ENCODE measurements at regions not wholly inside any gene's neighbourhood (a gene's known extent, or its start where the extent isn't known, plus 50 kb on each side); places are given as distances from the start of the nearest gene placed in this dataset.
"Not testable (repeated sequence)": the region's sequence is repeated elsewhere in the genome, so short reads cannot be mapped to it uniquely, and the experiment has no call there.

GRCh38 chr4:82123934-82124333 lies 249.9 kb downstream of the HNRNPD start:
- Histone ChIP-seq H3K4me1 (ENCODE audit: low read depth) (no peaks in the 10 kb centered on the region), H3K9me3 (ENCODE audit: low read depth) (no peaks in the 10 kb centered on the region), H3K4me3 (no peak overlapping the region), H3K27ac (no peak overlapping the region), H3K36me3 (no peaks in the 10 kb centered on the region), H3K27me3 (no peaks in the 10 kb centered on the region)
- no peak for DNase-seq (ENCODE audit: low read depth in 1 of 2, low spot score in 1 of 2)
- TF ChIP-seq, protein P1, sequence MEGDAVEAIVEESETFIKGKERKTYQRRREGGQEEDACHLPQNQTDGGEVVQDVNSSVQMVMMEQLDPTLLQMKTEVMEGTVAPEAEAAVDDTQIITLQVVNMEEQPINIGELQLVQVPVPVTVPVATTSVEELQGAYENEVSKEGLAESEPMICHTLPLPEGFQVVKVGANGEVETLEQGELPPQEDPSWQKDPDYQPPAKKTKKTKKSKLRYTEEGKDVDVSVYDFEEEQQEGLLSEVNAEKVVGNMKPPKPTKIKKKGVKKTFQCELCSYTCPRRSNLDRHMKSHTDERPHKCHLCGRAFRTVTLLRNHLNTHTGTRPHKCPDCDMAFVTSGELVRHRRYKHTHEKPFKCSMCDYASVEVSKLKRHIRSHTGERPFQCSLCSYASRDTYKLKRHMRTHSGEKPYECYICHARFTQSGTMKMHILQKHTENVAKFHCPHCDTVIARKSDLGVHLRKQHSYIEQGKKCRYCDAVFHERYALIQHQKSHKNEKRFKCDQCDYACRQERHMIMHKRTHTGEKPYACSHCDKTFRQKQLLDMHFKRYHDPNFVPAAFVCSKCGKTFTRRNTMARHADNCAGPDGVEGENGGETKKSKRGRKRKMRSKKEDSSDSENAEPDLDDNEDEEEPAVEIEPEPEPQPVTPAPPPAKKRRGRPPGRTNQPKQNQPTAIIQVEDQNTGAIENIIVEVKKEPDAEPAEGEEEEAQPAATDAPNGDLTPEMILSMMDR (IDR thresholded peaks at IDR 0.05; ENCODE audit: low read depth, low read length), result no peak

- H3K27me3 ChIP-seq; H3K4me3 ChIP-seq; H3K4me1 ChIP-seq (ENCODE audit: low read depth); DNase-seq (ENCODE audit: low read depth in 1 of 2, low spot score in 1 of 2); H3K9me3 ChIP-seq (ENCODE audit: low read depth); H3K36me3 ChIP-seq; H3K27ac ChIP-seq: not testable (repeated sequence)
Measured at GRCh38 chr4:82115183-82115582, 258.6 kb downstream of the HNRNPD start.

DNA sequence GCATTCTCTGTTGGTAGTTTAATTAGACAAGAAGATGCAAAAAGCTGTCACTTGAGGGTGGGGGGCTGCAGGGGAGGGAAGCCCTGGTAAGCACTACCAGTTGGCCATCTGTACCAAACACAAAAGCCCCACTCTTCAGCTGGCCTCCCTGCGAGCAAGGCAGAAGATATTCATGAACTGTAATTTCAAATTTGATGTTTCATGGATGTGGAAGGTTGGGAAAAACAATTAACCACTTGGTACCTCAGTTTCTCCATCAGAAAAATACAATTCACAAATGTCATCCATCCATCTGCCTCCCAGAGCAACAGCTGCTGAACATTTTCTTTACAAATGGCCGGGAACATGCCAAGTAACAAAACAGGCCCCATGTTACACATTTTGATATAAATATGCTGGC lies 265.3 kb downstream of the HNRNPD start:
- TF ChIP-seq, protein P1 (IDR thresholded peaks at IDR 0.05; ENCODE audit: low read depth, low read length), result no peak
- Histone ChIP-seq H3K9me3 (ENCODE audit: low read depth) (no peaks in the 10 kb centered on the region), H3K4me3 (no peak overlapping the region), H3K4me1 (ENCODE audit: low read depth) (no peaks in the 10 kb centered on the region), H3K27me3 (no peaks in the 10 kb centered on the region), H3K36me3 (no peaks in the 10 kb centered on the region), H3K27ac (no peak overlapping the region)
- DNase-seq (ENCODE audit: low read depth in 1 of 2, low spot score in 1 of 2), result no peak

- no peaks in the 10 kb centered on the region for H3K36me3 ChIP-seq
- H3K27me3 ChIP-seq, result no peaks in the 10 kb centered on the region
- no peak overlapping the region for H3K27ac ChIP-seq
- TF ChIP-seq, protein P1 (IDR thresholded peaks at IDR 0.05; ENCODE audit: low read depth, low read length), result no peak
- no peak for DNase-seq (ENCODE audit: low read depth in 1 of 2, low spot score in 1 of 2)
- no peak overlapping the region for H3K4me3 ChIP-seq
- H3K4me1 ChIP-seq (ENCODE audit: low read depth), result no peaks in the 10 kb centered on the region
- no peaks in the 10 kb centered on the region for H3K9me3 ChIP-seq (ENCODE audit: low read depth)
Measured at GRCh38 chr4:82104578-82104977, 269.2 kb downstream of the HNRNPD start.

DNA sequence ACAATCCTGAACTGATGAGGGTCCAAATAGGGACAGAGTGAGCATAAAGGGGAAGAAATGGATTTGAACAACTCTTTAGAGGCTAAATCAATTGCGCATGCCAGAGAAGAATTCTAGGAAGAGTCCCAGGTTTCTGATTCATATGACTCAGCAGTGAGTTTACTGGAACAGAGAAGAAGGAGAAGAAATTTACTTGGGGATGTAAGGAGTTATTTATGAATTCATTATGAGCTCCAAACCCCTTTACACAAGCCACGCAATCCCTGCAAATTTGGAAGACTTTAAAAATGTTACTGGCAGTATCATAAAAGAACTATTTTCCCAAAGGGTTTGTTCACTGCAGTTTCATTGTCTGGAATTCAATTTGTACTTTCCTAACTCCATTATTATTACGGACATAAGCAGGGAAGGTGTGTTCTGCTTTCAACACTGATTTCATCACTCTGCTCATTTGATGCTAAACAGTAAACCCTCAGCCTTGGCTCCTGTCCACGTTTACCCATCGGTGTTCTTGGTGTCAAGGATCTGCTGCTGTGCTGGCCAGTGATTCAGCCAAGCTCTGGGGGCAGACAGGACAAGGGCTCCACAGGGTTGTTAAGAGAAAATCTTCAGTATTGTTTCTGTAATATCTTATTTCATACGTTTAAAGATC lies 273.7 kb downstream of the HNRNPD start:
- Histone ChIP-seq H3K27ac (no peak overlapping the region), H3K27me3 (no peaks in the 10 kb centered on the region), H3K4me3 (no peak overlapping the region), H3K4me1 (ENCODE audit: low read depth) (no peaks in the 10 kb centered on the region), H3K9me3 (ENCODE audit: low read depth) (no peaks in the 10 kb centered on the region), H3K36me3 (no peaks in the 10 kb centered on the region)
- no peak for DNase-seq (ENCODE audit: low read depth in 1 of 2, low spot score in 1 of 2)
- TF ChIP-seq, protein P1 (IDR thresholded peaks at IDR 0.05; ENCODE audit: low read depth, low read length), result no peak

DNA sequence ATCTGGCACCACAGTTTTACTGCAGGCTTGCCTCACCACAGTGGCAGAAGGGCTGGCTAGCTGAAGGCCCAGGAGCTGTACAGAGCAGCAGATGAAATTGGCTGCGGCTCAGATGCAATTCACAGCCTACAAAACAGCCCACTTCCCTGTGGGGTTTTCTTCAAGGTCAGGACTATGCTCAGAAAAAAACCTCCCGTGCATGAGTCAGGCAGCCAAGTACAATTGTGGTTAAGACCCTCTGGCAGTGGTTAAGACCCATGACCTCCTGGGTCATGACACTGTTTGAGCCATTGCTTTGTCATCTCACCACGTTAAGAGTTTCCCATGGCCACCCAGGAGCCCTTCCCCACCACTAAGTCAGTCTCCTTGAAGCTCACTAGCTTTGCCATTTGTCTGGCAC lies 276.3 kb downstream of the HNRNPD start:
- H3K9me3 ChIP-seq (ENCODE audit: low read depth), result no peaks in the 10 kb centered on the region
- no peaks in the 10 kb centered on the region for H3K36me3 ChIP-seq
- H3K27ac ChIP-seq, result no peak overlapping the region
- no peaks in the 10 kb centered on the region for H3K27me3 ChIP-seq
- no peak for DNase-seq (ENCODE audit: low read depth in 1 of 2, low spot score in 1 of 2)
- TF ChIP-seq, protein P1 (IDR thresholded peaks at IDR 0.05; ENCODE audit: low read depth, low read length), result no peak
- H3K4me3 ChIP-seq, result no peak overlapping the region
- no peaks in the 10 kb centered on the region for H3K4me1 ChIP-seq (ENCODE audit: low read depth)

Measured in cardiac muscle cell (in vitro differentiated cells and primary cell).